IMR-90 (cell line): ENCODE measurements at regions not wholly inside any gene's neighbourhood (a gene's known extent, or its start where the extent isn't known, plus 50 kb on each side); places are given as distances from the start of the nearest gene placed in this dataset.

Experiments
- ATAC-seq: fragments of 200-7000 bp; cut with Tn5 transposase; 2 replicates; pipeline ENCODE4 v1.9.1; 2020; ENCODE audit warnings: low read depth, mild to moderate bottlenecking, moderate library complexity
- BruUV-seq: library from RNA; stranded (reverse); fragments of 400-500 nt; replicated peaks from 2 replicates; lab custom pipeline; 2021; lab: Mats Ljungman, UMichigan
- CTCF ChIA-PET: fragments of 300-600 bp; formaldehyde crosslinking; extraction: SDS; loops from one replicate; lab custom pipeline; 2021; ENCODE audit warnings: antibody characterized with exemption; lab: Yijun Ruan, JAX
- POLR2A ChIA-PET: fragments of 300-600 bp; sonication (Branson Sonifier 250); formaldehyde crosslinking; loops from one replicate; lab custom pipeline; 2022; ENCODE audit warnings: antibody characterized with exemption; ENCODE audit not compliant: unreplicated experiment; lab: Charles Lee
- DNase-seq: peaks from one replicate; pipeline ENCODE4 v3.0.0; 2013
- H2AFZ ChIP-seq: replicated peaks from 2 replicates; pipeline ENCODE3; 2013; ENCODE audit warnings: low read length, mild to moderate bottlenecking; ENCODE audit not compliant: poor library complexity
- H2AK5ac ChIP-seq: 2 replicates; pipeline ENCODE4 v1.6.1; 2013; ENCODE audit warnings: low read depth, low read length, inconsistent platforms
- H2AK9ac ChIP-seq: replicated peaks from 2 replicates; pipeline ENCODE3; 2013; ENCODE audit warnings: mild to moderate bottlenecking, low read depth, low read length, moderate library complexity; ENCODE audit not compliant: poor library complexity
- H2BK120ac ChIP-seq: 2 replicates; pipeline ENCODE4 v1.6.1; 2013; ENCODE audit warnings: low read depth, low read length, inconsistent platforms
- H2BK15ac ChIP-seq: 3 replicates; pipeline ENCODE4 v1.6.1; 2013; ENCODE audit warnings: low read depth, low read length, inconsistent platforms
- H2BK20ac ChIP-seq: 2 replicates; pipeline ENCODE4 v1.6.1; 2013; ENCODE audit warnings: low read depth, mild to moderate bottlenecking, inconsistent platforms, low read length, moderate library complexity
- H2BK5ac ChIP-seq: 2 replicates; pipeline ENCODE4 v1.6.1; 2013; ENCODE audit warnings: mild to moderate bottlenecking, low read depth, low read length, inconsistent platforms; ENCODE audit not compliant: poor library complexity, severe bottlenecking
- H3K14ac ChIP-seq: replicated peaks from 2 replicates; pipeline ENCODE4 v1.6.1; 2013; ENCODE audit warnings: low read depth, low read length, inconsistent platforms
- H3K18ac ChIP-seq: 2 replicates; pipeline ENCODE4 v1.6.1; 2013; ENCODE audit warnings: low read depth, low read length, control low read depth
- H3K23ac ChIP-seq: 2 replicates; pipeline ENCODE4 v1.6.1; 2013; ENCODE audit warnings: low read depth, low read length, inconsistent platforms
- H3K27ac ChIP-seq: 2 replicates; pipeline ENCODE4 v1.5.1; 2013; ENCODE audit warnings: mild to moderate bottlenecking, control low read depth, low read length; ENCODE audit not compliant: insufficient read depth
- H3K27me3 ChIP-seq: 2 replicates; pipeline ENCODE4 v1.6.1; 2013; ENCODE audit warnings: low read length; ENCODE audit not compliant: control insufficient read depth, insufficient read depth
- H3K36me3 ChIP-seq: 2 replicates; pipeline ENCODE4 v1.6.1; 2013; ENCODE audit warnings: low read length, mixed read lengths; ENCODE audit not compliant: control insufficient read depth, insufficient read depth
- H3K4ac ChIP-seq: 2 replicates; pipeline ENCODE4 v1.6.1; 2013; ENCODE audit warnings: low read depth, low read length, inconsistent platforms
- H3K4me1 ChIP-seq: 2 replicates; pipeline ENCODE4 v1.6.1; 2013; ENCODE audit warnings: low read length, mixed read lengths; ENCODE audit not compliant: control insufficient read depth, insufficient read depth
- H3K4me2 ChIP-seq: 2 replicates; pipeline ENCODE4 v1.6.1; 2013; ENCODE audit warnings: low read depth, mild to moderate bottlenecking, control low read depth, low read length, moderate library complexity
- H3K4me3 ChIP-seq: 2 replicates; pipeline ENCODE4 v1.5.1; 2013; ENCODE audit warnings: low read depth, mild to moderate bottlenecking, control low read depth, low read length, moderate library complexity; ENCODE audit not compliant: insufficient read depth
- H3K56ac ChIP-seq: 2 replicates; pipeline ENCODE4 v1.6.1; 2013; ENCODE audit warnings: low read length, inconsistent platforms; ENCODE audit not compliant: insufficient read depth; ENCODE audit errors: extremely low read depth
- H3K79me1 ChIP-seq, 2 experiments: 2 replicates each; pipeline ENCODE4 v1.6.1; 2013; ENCODE audit warnings: low read length in 2 of 2, inconsistent platforms in 1 of 2, low read depth in 1 of 2
- H3K9ac ChIP-seq: 2 replicates; pipeline ENCODE4 v1.6.1; 2013; ENCODE audit warnings: low read depth, low read length, control low read depth
- H3K9me1 ChIP-seq: 2 replicates; pipeline ENCODE4 v1.6.1; 2013; ENCODE audit warnings: low read length, inconsistent platforms; ENCODE audit not compliant: insufficient read depth
- H3K9me3 ChIP-seq: 2 replicates; pipeline ENCODE4 v1.6.1; 2013; ENCODE audit warnings: low read length; ENCODE audit not compliant: control insufficient read depth, insufficient read depth
- H4K20me1 ChIP-seq: 2 replicates; pipeline ENCODE4 v1.6.1; 2013; ENCODE audit warnings: low read length, inconsistent platforms; ENCODE audit not compliant: insufficient read depth
- H4K5ac ChIP-seq: 2 replicates; pipeline ENCODE4 v1.6.1; 2013; ENCODE audit warnings: mild to moderate bottlenecking, low read depth, low read length, control low read depth
- H4K8ac ChIP-seq, 2 experiments: 2 replicates each; pipeline ENCODE4 v1.6.1; 2013; ENCODE audit warnings: low read depth in 2 of 2, low read length in 2 of 2, control low read depth in 1 of 2, inconsistent platforms in 1 of 2
- H4K91ac ChIP-seq: 2 replicates; pipeline ENCODE4 v1.6.1; 2013; ENCODE audit warnings: low read depth, low read length, inconsistent platforms; ENCODE audit not compliant: insufficient read depth
- CHD1 ChIP-seq: IDR thresholded peaks from 2 replicates; pipeline ENCODE4 v1.6.1; 2012; ENCODE audit warnings: low read depth, low read length, improper control_type of control experiment
- CTCF ChIP-seq: conservative IDR thresholded peaks from 2 replicates; pipeline ENCODE4 v1.5.1; 2012; ENCODE audit warnings: mild to moderate bottlenecking, low read depth, low read length, improper control_type of control experiment
- FOS ChIP-seq: fragments of 150-350 bp; IDR thresholded peaks from 2 replicates; pipeline ENCODE4 v1.6.1; 2016; ENCODE audit warnings: low read depth, low read length
- MAZ ChIP-seq: IDR thresholded peaks from 2 replicates; pipeline ENCODE4 v1.6.1; 2012; ENCODE audit warnings: low read depth, mild to moderate bottlenecking, low read length, improper control_type of control experiment, moderate library complexity, borderline replicate concordance
- NFE2L2 ChIP-seq: fragments of 150-350 bp; IDR thresholded peaks from 2 replicates; pipeline ENCODE4 v1.6.1; 2016; ENCODE audit warnings: low read depth, mild to moderate bottlenecking, low read length
- POLR2A ChIP-seq: IDR thresholded peaks from 2 replicates; pipeline ENCODE4 v1.6.1; 2012; ENCODE audit warnings: mild to moderate bottlenecking, low read depth, low read length
- RAD21 ChIP-seq: IDR thresholded peaks from 2 replicates; pipeline ENCODE4 v1.6.1; 2012; ENCODE audit warnings: low read length, improper control_type of control experiment
- RCOR1 ChIP-seq: IDR thresholded peaks from 2 replicates; pipeline ENCODE4 v1.6.1; 2012; ENCODE audit warnings: mild to moderate bottlenecking, low read length, improper control_type of control experiment; ENCODE audit not compliant: insufficient replicate concordance
- WGBS, 2 experiments: methylation state at CpG; one replicate each; pipeline versions ENCODE4 v1.1.5 to v1.1.7; 2013; ENCODE audit warnings: missing lambda C conversion rate in 2 of 2; ENCODE audit not compliant: insufficient read length in 1 of 2; ENCODE audit errors: extremely low coverage in 2 of 2; 5-methylcytosine and 5-hydroxymethylcytosine counted together
- dilution Hi-C: fragments of 300-500 bp; cut with HindIII; formaldehyde crosslinking; loops from one replicate; pipeline ENCODE4 v1.14.3; 2018; ENCODE audit warnings: low sequenced_read_pairs; ENCODE audit not compliant: unreplicated experiment
- in situ Hi-C: fragments of 300-500 bp; cut with MboI; formaldehyde crosslinking; loops from 3 replicates; pipeline ENCODE4 v1.14.3; 2019; ENCODE audit warnings: low sequenced_read_pairs, inconsistent platforms, mixed read lengths
- intact Hi-C: fragments of 100-400 bp; cut with micrococcal nuclease; formaldehyde crosslinking; loops from 2 replicates; pipeline ENCODE4 v1.10.0; 2022
- TF ChIP-seq, protein P1 (sequence below): fragments of 150-350 bp; IDR thresholded peaks from 2 replicates; pipeline ENCODE4 v1.6.1; 2017; ENCODE audit warnings: mild to moderate bottlenecking, antibody characterized with exemption, low read length, low read depth

- H3K4me2 ChIP-seq = no peak overlapping the region
- DNase-seq (no peak), ATAC-seq (no peak)
- H2AK5ac ChIP-seq = no peak overlapping the region
- H3K9me3 ChIP-seq = no peaks in the 10 kb centered on the region
- H3K9ac ChIP-seq = no peak overlapping the region
- H3K4me3 ChIP-seq = no peak overlapping the region
- H3K23ac ChIP-seq = no peak overlapping the region
- BruUV-seq = no TSS peak
- H3K14ac ChIP-seq = no peak overlapping the region
- H3K4me1 ChIP-seq = peaks cover 14% of the 10 kb centered on the region
- in situ Hi-C loops = no loop called here
- no peak overlapping the region for H3K27ac ChIP-seq
- no peak overlapping the region for H3K56ac ChIP-seq
- no peak overlapping the region for H3K18ac ChIP-seq
- H3K27me3 ChIP-seq = no peaks in the 10 kb centered on the region
- dilution Hi-C loops = no loop called here
- H4K20me1 ChIP-seq = no peaks in the 10 kb centered on the region
- no peak overlapping the region for H4K8ac ChIP-seq
- no peaks in the 10 kb centered on the region for H3K9me1 ChIP-seq
- H3K79me1 ChIP-seq = no peaks in the 10 kb centered on the region
- intact Hi-C loops = no loop called here
- H2AFZ ChIP-seq = no peak overlapping the region
- CTCF ChIA-PET = no interaction called here
- H4K5ac ChIP-seq = no peak overlapping the region
- H3K36me3 ChIP-seq = no peaks in the 10 kb centered on the region
- no peak overlapping the region for H2BK20ac ChIP-seq
- no peak overlapping the region for H2BK15ac ChIP-seq
- no peak overlapping the region for H3K4ac ChIP-seq
- H2BK120ac ChIP-seq = no peak overlapping the region
- no peak overlapping the region for H2AK9ac ChIP-seq
- WGBS, 2 experiments = no CpG with 5 or more reads among the region's 3 CpGs
- H4K91ac ChIP-seq = no peak overlapping the region
- TF ChIP-seq RCOR1 (no peak), CHD1 (no peak), NFE2L2 (no peak), FOS (no peak), POLR2A (no peak), MAZ (no peak), RAD21 (no peak), CTCF (no peak)
- TF ChIP-seq, protein P1, sequence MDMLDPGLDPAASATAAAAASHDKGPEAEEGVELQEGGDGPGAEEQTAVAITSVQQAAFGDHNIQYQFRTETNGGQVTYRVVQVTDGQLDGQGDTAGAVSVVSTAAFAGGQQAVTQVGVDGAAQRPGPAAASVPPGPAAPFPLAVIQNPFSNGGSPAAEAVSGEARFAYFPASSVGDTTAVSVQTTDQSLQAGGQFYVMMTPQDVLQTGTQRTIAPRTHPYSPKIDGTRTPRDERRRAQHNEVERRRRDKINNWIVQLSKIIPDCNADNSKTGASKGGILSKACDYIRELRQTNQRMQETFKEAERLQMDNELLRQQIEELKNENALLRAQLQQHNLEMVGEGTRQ = no peak
- H2BK5ac ChIP-seq = no peak overlapping the region
- POLR2A ChIA-PET = no interaction called here
Measured at GRCh38 chr3:59131016-59131766, 81.4 kb upstream of the CFAP20DC start.
